Memory B cell (primary cell): ENCODE measurements at regions not wholly inside any gene's neighbourhood (a gene's known extent, or its start where the extent isn't known, plus 50 kb on each side); places are given as distances from the start of the nearest gene placed in this dataset.

Experiments used
- ATAC-seq: fragments of 150-1000 bp; cut with Tn5 transposase; 2 replicates; pipeline ENCODE4 v1.10.0; 2021; ENCODE audit warnings: low read depth, mild to moderate bottlenecking, moderate library complexity
- DNase-seq, 2 donors: peaks; one replicate each; pipeline ENCODE4 v3.0.0; 2022; ENCODE audit warnings: low spot score in 2 of 2
- H3K27ac Mint-ChIP-seq: one replicate; pipeline ENCODE4 v1.8.0; 2022; ENCODE audit warnings: mild to moderate bottlenecking, moderate library complexity, mixed read lengths
- H3K27me3 Mint-ChIP-seq: one replicate; pipeline ENCODE4 v1.8.0; 2022; ENCODE audit warnings: mixed read lengths
- H3K36me3 Mint-ChIP-seq: one replicate; pipeline ENCODE4 v1.8.0; 2022; ENCODE audit warnings: mild to moderate bottlenecking, mixed read lengths
- H3K4me1 Mint-ChIP-seq: one replicate; pipeline ENCODE4 v1.8.0; 2022; ENCODE audit warnings: mixed read lengths
- H3K4me3 Mint-ChIP-seq: one replicate; pipeline ENCODE4 v1.8.0; 2022; ENCODE audit warnings: mild to moderate bottlenecking, moderate library complexity, mixed read lengths
- H3K9me3 Mint-ChIP-seq: one replicate; pipeline ENCODE4 v1.8.0; 2022; ENCODE audit warnings: mixed read lengths

GRCh38 chr2:226217191-226217590 is 582.4 kb downstream of the IRS1 start:
- no peaks in the 10 kb centered on the region for H3K9me3 Mint-ChIP-seq
- H3K4me3 Mint-ChIP-seq: no peak overlapping the region
- H3K36me3 Mint-ChIP-seq: no peaks in the 10 kb centered on the region
- DNase-seq: no peak
- H3K4me1 Mint-ChIP-seq: peaks cover 3% of the 10 kb centered on the region
- H3K27me3 Mint-ChIP-seq: peaks cover 4% of the 10 kb centered on the region
- no peak for ATAC-seq
- H3K27ac Mint-ChIP-seq: no peak overlapping the region

- Mint-ChIP-seq H3K9me3 (no peaks in the 10 kb centered on the region), H3K27me3 (peaks cover 3% of the 10 kb centered on the region), H3K4me3 (no peak overlapping the region), H3K27ac (no peak overlapping the region), H3K36me3 (no peaks in the 10 kb centered on the region), H3K4me1 (peaks cover 3% of the 10 kb centered on the region)
- DNase-seq (no peak), ATAC-seq (no peak)
Observed at GRCh38 chr2:226216575-226216974, 583.0 kb downstream of the IRS1 start.

GRCh38 chr2:226215902-226216503 is 583.6 kb downstream of the IRS1 start:
- H3K4me1 Mint-ChIP-seq: peaks cover 3% of the 10 kb centered on the region
- no peaks in the 10 kb centered on the region for H3K36me3 Mint-ChIP-seq
- peak; percentile 55 to 60 for DNase-seq
- peaks cover 2% of the 10 kb centered on the region for H3K27me3 Mint-ChIP-seq
- H3K4me3 Mint-ChIP-seq: no peak overlapping the region
- H3K27ac Mint-ChIP-seq: no peak overlapping the region
- no peaks in the 10 kb centered on the region for H3K9me3 Mint-ChIP-seq
- ATAC-seq: peak; percentile 74

- H3K4me1 Mint-ChIP-seq: peaks cover 3% of the 10 kb centered on the region
- H3K27ac Mint-ChIP-seq: no peak overlapping the region
- H3K9me3 Mint-ChIP-seq: no peaks in the 10 kb centered on the region
- H3K4me3 Mint-ChIP-seq: no peak overlapping the region
- H3K36me3 Mint-ChIP-seq: no peaks in the 10 kb centered on the region
- no peak for DNase-seq
- no peak for ATAC-seq
- peaks cover 2% of the 10 kb centered on the region for H3K27me3 Mint-ChIP-seq
Observed at GRCh38 chr2:226213717-226214116, 585.9 kb downstream of the IRS1 start.

GRCh38 chr2:226211439-226211838 is 588.2 kb downstream of the IRS1 start:
- Mint-ChIP-seq H3K9me3 (no peaks in the 10 kb centered on the region), H3K27me3 (peaks cover 2% of the 10 kb centered on the region), H3K36me3 (no peaks in the 10 kb centered on the region), H3K4me3 (no peak overlapping the region), H3K4me1 (peaks cover 3% of the 10 kb centered on the region), H3K27ac (no peak overlapping the region)
- ATAC-seq (no peak), DNase-seq (no peak)

- no peaks in the 10 kb centered on the region for H3K9me3 Mint-ChIP-seq
- H3K27ac Mint-ChIP-seq: no peak overlapping the region
- H3K4me1 Mint-ChIP-seq: no peaks in the 10 kb centered on the region
- H3K4me3 Mint-ChIP-seq: no peak overlapping the region
- H3K36me3 Mint-ChIP-seq: no peaks in the 10 kb centered on the region
- no peaks in the 10 kb centered on the region for H3K27me3 Mint-ChIP-seq
- DNase-seq (no peak), ATAC-seq (no peak)
Observed at GRCh38 chr2:226208726-226209125, 590.9 kb downstream of the IRS1 start.

GRCh38 chr2:226207671-226208070 is 591.9 kb downstream of the IRS1 start:
- no peaks in the 10 kb centered on the region for H3K4me1 Mint-ChIP-seq
- H3K27me3 Mint-ChIP-seq: no peaks in the 10 kb centered on the region
- H3K9me3 Mint-ChIP-seq: no peaks in the 10 kb centered on the region
- DNase-seq: no peak
- ATAC-seq: no peak
- H3K36me3 Mint-ChIP-seq: no peaks in the 10 kb centered on the region
- no peak overlapping the region for H3K4me3 Mint-ChIP-seq
- no peak overlapping the region for H3K27ac Mint-ChIP-seq

GRCh38 chr2:226199555-226199954 is 600.1 kb downstream of the IRS1 start:
- H3K27ac Mint-ChIP-seq: no peak overlapping the region
- peaks cover 2% of the 10 kb centered on the region for H3K9me3 Mint-ChIP-seq
- H3K4me3 Mint-ChIP-seq: no peak overlapping the region
- H3K36me3 Mint-ChIP-seq: no peaks in the 10 kb centered on the region
- peaks cover 1% of the 10 kb centered on the region for H3K27me3 Mint-ChIP-seq
- no peak for ATAC-seq
- DNase-seq: no peak
- no peaks in the 10 kb centered on the region for H3K4me1 Mint-ChIP-seq

GRCh38 chr2:226198956-226199355 is 600.7 kb downstream of the IRS1 start:
- no peak for DNase-seq
- no peak overlapping the region for H3K4me3 Mint-ChIP-seq

GRCh38 chr2:226190479-226191252 is 609.0 kb downstream of the IRS1 start:
- no peak for ATAC-seq
- Mint-ChIP-seq H3K4me3 (no peak overlapping the region), H3K4me1 (no peaks in the 10 kb centered on the region), H3K27me3 (peaks cover 6% of the 10 kb centered on the region), H3K27ac (no peak overlapping the region), H3K9me3 (peaks cover 2% of the 10 kb centered on the region), H3K36me3 (no peaks in the 10 kb centered on the region)
- no peak for DNase-seq

More at GRCh38 chr2:226198956-226199355, 600.7 kb downstream of the IRS1 start:
- Mint-ChIP-seq H3K4me1 (no peaks in the 10 kb centered on the region), H3K36me3 (no peaks in the 10 kb centered on the region), H3K27me3 (peaks cover 2% of the 10 kb centered on the region), H3K9me3 (peaks cover 2% of the 10 kb centered on the region), H3K27ac (no peak overlapping the region)
- no peak for ATAC-seq

- H3K27me3 Mint-ChIP-seq: peaks cover 5% of the 10 kb centered on the region
- no peaks in the 10 kb centered on the region for H3K36me3 Mint-ChIP-seq
- H3K9me3 Mint-ChIP-seq: no peaks in the 10 kb centered on the region
- H3K4me3 Mint-ChIP-seq: no peak overlapping the region
- no peak overlapping the region for H3K27ac Mint-ChIP-seq
- DNase-seq (no peak), ATAC-seq (no peak)
- no peaks in the 10 kb centered on the region for H3K4me1 Mint-ChIP-seq
Observed at GRCh38 chr2:226189061-226189460, 610.6 kb downstream of the IRS1 start.

- H3K4me3 Mint-ChIP-seq: no peak overlapping the region
- no peak overlapping the region for H3K27ac Mint-ChIP-seq
- H3K4me1 Mint-ChIP-seq: no peaks in the 10 kb centered on the region
- H3K9me3 Mint-ChIP-seq: no peaks in the 10 kb centered on the region
- H3K36me3 Mint-ChIP-seq: no peaks in the 10 kb centered on the region
- DNase-seq (no peak), ATAC-seq (no peak)
- peaks cover 9% of the 10 kb centered on the region for H3K27me3 Mint-ChIP-seq
Observed at GRCh38 chr2:226187616-226188015, 612.0 kb downstream of the IRS1 start.

- peaks cover under 1% of the 10 kb centered on the region for H3K9me3 Mint-ChIP-seq
Observed at GRCh38 chr2:226187156-226187555, 612.5 kb downstream of the IRS1 start.

GRCh38 chr2:226185616-226186211 is 613.9 kb downstream of the IRS1 start:
- peaks cover 1% of the 10 kb centered on the region for H3K9me3 Mint-ChIP-seq
- H3K36me3 Mint-ChIP-seq: no peaks in the 10 kb centered on the region
- no peaks in the 10 kb centered on the region for H3K4me1 Mint-ChIP-seq
- no peak overlapping the region for H3K27ac Mint-ChIP-seq
- DNase-seq: no peak
- no peak overlapping the region for H3K4me3 Mint-ChIP-seq
- peaks cover 11% of the 10 kb centered on the region for H3K27me3 Mint-ChIP-seq
- no peak for ATAC-seq

More at GRCh38 chr2:226187156-226187555, 612.5 kb downstream of the IRS1 start:
- H3K4me1 Mint-ChIP-seq: no peaks in the 10 kb centered on the region
- DNase-seq (no peak), ATAC-seq (no peak)
- no peak overlapping the region for H3K27ac Mint-ChIP-seq
- no peaks in the 10 kb centered on the region for H3K36me3 Mint-ChIP-seq
- H3K4me3 Mint-ChIP-seq: no peak overlapping the region
- peaks cover 10% of the 10 kb centered on the region for H3K27me3 Mint-ChIP-seq
